Esophagus muscularis mucosa (tissue), 4 donors: ENCODE measurements at regions not wholly inside any gene's neighbourhood (a gene's known extent, or its start where the extent isn't known, plus 50 kb on each side); places are given as distances from the start of the nearest gene placed in this dataset.

ENCODE experiments used
- DNase-seq: peaks from one replicate; pipeline ENCODE4 v3.0.0-alpha.2; 2017; ENCODE audit errors: extremely low spot score
- H3K27ac ChIP-seq, 4 donors: fragments of 200-600 bp; sonication (generic); replicated peaks in 1 of 4; 1 replicate in 3 of 4; 2 replicates in 1 of 4; pipeline ENCODE4 v1.5.1; 2016 to 2019; ENCODE audit warnings: mild to moderate bottlenecking in 1 of 4
- H3K27me3 ChIP-seq, 4 donors: fragments of 200-600 bp; sonication (generic); one replicate each; pipeline versions ENCODE4 v1.5.1 to v1.6.0; 2016 to 2019
- H3K36me3 ChIP-seq, 4 donors: fragments of 200-600 bp; sonication (generic); one replicate each; pipeline ENCODE4 v1.5.1; 2016 to 2019
- H3K4me1 ChIP-seq, 4 donors: fragments of 200-600 bp; sonication (generic); one replicate each; pipeline ENCODE4 v1.5.1; 2016 to 2019
- H3K4me3 ChIP-seq, 4 donors: fragments of 200-600 bp; sonication (generic); 1 replicate in 2 of 4; 2 replicates in 2 of 4; pipeline ENCODE4 v1.5.1; 2016 to 2019; ENCODE audit warnings: mild to moderate bottlenecking in 4 of 4, moderate library complexity in 1 of 4
- H3K9me3 ChIP-seq, 4 donors: fragments of 200-600 bp; sonication (generic); 1 replicate in 3 of 4; 2 replicates in 1 of 4; pipeline ENCODE4 v1.5.1; 2016 to 2019
- CTCF ChIP-seq, 3 experiments: fragments of 200-600 bp in 2 of 3; fragments of 450-650 bp in 1 of 3; sonication (generic) in 2 of 3; IDR thresholded peaks; one replicate each; pipeline ENCODE4 v1.5.1; 2017 to 2019; ENCODE audit warnings: antibody characterized with exemption in 3 of 3, mild to moderate bottlenecking in 2 of 3, moderate library complexity in 1 of 3
- EP300 ChIP-seq: sonication (generic); formaldehyde crosslinking; IDR thresholded peaks from one replicate; pipeline ENCODE4 v1.6.1; 2017; ENCODE audit warnings: antibody characterized with exemption
- POLR2A ChIP-seq: fragments of 450-650 bp; IDR thresholded peaks from one replicate; pipeline ENCODE4 v1.6.1; 2017; ENCODE audit warnings: antibody characterized with exemption, moderate library complexity, mild to moderate bottlenecking, low read depth
- POLR2AphosphoS5 ChIP-seq, 2 donors: sonication (generic); formaldehyde crosslinking; IDR thresholded peaks; one replicate each; pipeline ENCODE4 v1.6.1; 2017; ENCODE audit warnings: antibody characterized with exemption in 2 of 2
- WGBS: methylation state at CpG from one replicate; pipeline ENCODE4 v1.1.5; 2018; 5-methylcytosine and 5-hydroxymethylcytosine counted together
- intact Hi-C: fragments of 100-400 bp; cut with DNase I; formaldehyde crosslinking; loops from one replicate; pipeline ENCODE4 v1.15.1; 2023

GRCh38 chr4:18980516-18981233, 959.1 kb upstream of the LCORL start:
- TF ChIP-seq POLR2AphosphoS5 (IDR thresholded peaks at IDR 0.05), result no peak
- 86% methylated on average over 7 of the region's 7 CpGs for WGBS
- Histone ChIP-seq H3K27me3 (no peaks in the 10 kb centered on the region), H3K36me3 (no peaks in the 10 kb centered on the region), H3K27ac (no peak overlapping the region), H3K4me3 (no peak overlapping the region), H3K4me1 (no peaks in the 10 kb centered on the region), H3K9me3 (no peaks in the 10 kb centered on the region)
- no peak for DNase-seq
- intact Hi-C loops, result no loop called here

GRCh38 chr4:18976884-18977283, 955.3 kb upstream of the LCORL start:
- no peak for TF ChIP-seq POLR2AphosphoS5 (IDR thresholded peaks at IDR 0.05)
- no peak for TF ChIP-seq CTCF (IDR thresholded peaks at IDR 0.05)
- no peak for TF ChIP-seq POLR2A
- TF ChIP-seq EP300, result no peak

GRCh38 chr4:18975916-18976808, 954.6 kb upstream of the LCORL start:
- H3K27me3 ChIP-seq, result no peaks in the 10 kb centered on the region
- WGBS, result 72% methylated on average over 6 of the region's 6 CpGs
- DNase-seq, result no peak
- H3K9me3 ChIP-seq, result peaks cover 0 to 5% (median 0%) of the 10 kb centered on the region in 4 donors
- no peaks in the 10 kb centered on the region for H3K36me3 ChIP-seq
- intact Hi-C loops, result no loop called here
- no peaks in the 10 kb centered on the region for H3K4me1 ChIP-seq
- H3K27ac ChIP-seq, result no peak overlapping the region
- TF ChIP-seq POLR2AphosphoS5 (IDR thresholded peaks at IDR 0.05), result no peak
- no peak for TF ChIP-seq EP300
- TF ChIP-seq CTCF (IDR thresholded peaks at IDR 0.05), result no peak
- no peak for TF ChIP-seq POLR2A
- no peak overlapping the region for H3K4me3 ChIP-seq

More at GRCh38 chr4:18976884-18977283, 955.3 kb upstream of the LCORL start:
- H3K9me3 ChIP-seq, result no peaks in the 10 kb centered on the region
- intact Hi-C loops, result no loop called here
- 90% methylated on average over 3 of the region's 3 CpGs for WGBS
- no peaks in the 10 kb centered on the region for H3K36me3 ChIP-seq
- no peaks in the 10 kb centered on the region for H3K4me1 ChIP-seq
- no peak overlapping the region for H3K4me3 ChIP-seq
- no peak for DNase-seq
- no peaks in the 10 kb centered on the region for H3K27me3 ChIP-seq
- no peak overlapping the region for H3K27ac ChIP-seq

GRCh38 chr4:18973296-18973695, 951.7 kb upstream of the LCORL start:
- no peak for DNase-seq
- intact Hi-C loops, result no loop called here
- no peak for TF ChIP-seq POLR2A
- no peak for TF ChIP-seq EP300
- H3K27me3 ChIP-seq, result no peaks in the 10 kb centered on the region
- WGBS, result 50% methylated on average over 1 of the region's 1 CpG
- H3K36me3 ChIP-seq, result no peaks in the 10 kb centered on the region
- peaks cover 0 to 13% (median 5%) of the 10 kb centered on the region in 4 donors for H3K9me3 ChIP-seq
- H3K4me1 ChIP-seq, result no peaks in the 10 kb centered on the region
- H3K4me3 ChIP-seq, result no peak overlapping the region
- H3K27ac ChIP-seq, result no peak overlapping the region

GRCh38 chr4:18961879-18962278, 940.3 kb upstream of the LCORL start:
- intact Hi-C loops, result no loop called here
- Histone ChIP-seq H3K27me3 (no peaks in the 10 kb centered on the region), H3K27ac (no peak overlapping the region), H3K9me3 (no peaks in the 10 kb centered on the region), H3K4me1 (no peaks in the 10 kb centered on the region), H3K36me3 (no peaks in the 10 kb centered on the region), H3K4me3 (no peak overlapping the region)
- no peak for DNase-seq
- TF ChIP-seq POLR2A (no peak), POLR2AphosphoS5 (IDR thresholded peaks at IDR 0.05) (no peak), EP300 (no peak), CTCF (IDR thresholded peaks at IDR 0.05) (no peak)
